IMR-90 (cell line): ENCODE measurements at regions not wholly inside any gene's neighbourhood (a gene's known extent, or its start where the extent isn't known, plus 50 kb on each side); places are given as distances from the start of the nearest gene placed in this dataset.

ENCODE experiments used
- ATAC-seq: fragments of 200-7000 bp; cut with Tn5 transposase; 2 replicates; pipeline ENCODE4 v1.9.1; 2020; ENCODE audit warnings: low read depth, mild to moderate bottlenecking, moderate library complexity
- BruUV-seq: library from RNA; stranded (reverse); fragments of 400-500 nt; replicated peaks from 2 replicates; lab custom pipeline; 2021; lab: Mats Ljungman, UMichigan
- CTCF ChIA-PET: fragments of 300-600 bp; formaldehyde crosslinking; extraction: SDS; loops from one replicate; lab custom pipeline; 2021; ENCODE audit warnings: antibody characterized with exemption; lab: Yijun Ruan, JAX
- POLR2A ChIA-PET: fragments of 300-600 bp; sonication (Branson Sonifier 250); formaldehyde crosslinking; loops from one replicate; lab custom pipeline; 2022; ENCODE audit warnings: antibody characterized with exemption; ENCODE audit not compliant: unreplicated experiment; lab: Charles Lee
- DNase-seq: peaks from one replicate; pipeline ENCODE4 v3.0.0; 2013
- H2AFZ ChIP-seq: replicated peaks from 2 replicates; pipeline ENCODE3; 2013; ENCODE audit warnings: low read length, mild to moderate bottlenecking; ENCODE audit not compliant: poor library complexity
- H2AK5ac ChIP-seq: 2 replicates; pipeline ENCODE4 v1.6.1; 2013; ENCODE audit warnings: low read depth, low read length, inconsistent platforms
- H2AK9ac ChIP-seq: replicated peaks from 2 replicates; pipeline ENCODE3; 2013; ENCODE audit warnings: mild to moderate bottlenecking, low read depth, low read length, moderate library complexity; ENCODE audit not compliant: poor library complexity
- H2BK120ac ChIP-seq: 2 replicates; pipeline ENCODE4 v1.6.1; 2013; ENCODE audit warnings: low read depth, low read length, inconsistent platforms
- H2BK15ac ChIP-seq: 3 replicates; pipeline ENCODE4 v1.6.1; 2013; ENCODE audit warnings: low read depth, low read length, inconsistent platforms
- H2BK20ac ChIP-seq: 2 replicates; pipeline ENCODE4 v1.6.1; 2013; ENCODE audit warnings: low read depth, mild to moderate bottlenecking, inconsistent platforms, low read length, moderate library complexity
- H2BK5ac ChIP-seq: 2 replicates; pipeline ENCODE4 v1.6.1; 2013; ENCODE audit warnings: mild to moderate bottlenecking, low read depth, low read length, inconsistent platforms; ENCODE audit not compliant: poor library complexity, severe bottlenecking
- H3K14ac ChIP-seq: replicated peaks from 2 replicates; pipeline ENCODE4 v1.6.1; 2013; ENCODE audit warnings: low read depth, low read length, inconsistent platforms
- H3K18ac ChIP-seq: 2 replicates; pipeline ENCODE4 v1.6.1; 2013; ENCODE audit warnings: low read depth, low read length, control low read depth
- H3K23ac ChIP-seq: 2 replicates; pipeline ENCODE4 v1.6.1; 2013; ENCODE audit warnings: low read depth, low read length, inconsistent platforms
- H3K27ac ChIP-seq: 2 replicates; pipeline ENCODE4 v1.5.1; 2013; ENCODE audit warnings: mild to moderate bottlenecking, control low read depth, low read length; ENCODE audit not compliant: insufficient read depth
- H3K27me3 ChIP-seq: 2 replicates; pipeline ENCODE4 v1.6.1; 2013; ENCODE audit warnings: low read length; ENCODE audit not compliant: control insufficient read depth, insufficient read depth
- H3K36me3 ChIP-seq: 2 replicates; pipeline ENCODE4 v1.6.1; 2013; ENCODE audit warnings: low read length, mixed read lengths; ENCODE audit not compliant: control insufficient read depth, insufficient read depth
- H3K4ac ChIP-seq: 2 replicates; pipeline ENCODE4 v1.6.1; 2013; ENCODE audit warnings: low read depth, low read length, inconsistent platforms
- H3K4me1 ChIP-seq: 2 replicates; pipeline ENCODE4 v1.6.1; 2013; ENCODE audit warnings: low read length, mixed read lengths; ENCODE audit not compliant: control insufficient read depth, insufficient read depth
- H3K4me2 ChIP-seq: 2 replicates; pipeline ENCODE4 v1.6.1; 2013; ENCODE audit warnings: low read depth, mild to moderate bottlenecking, control low read depth, low read length, moderate library complexity
- H3K4me3 ChIP-seq: 2 replicates; pipeline ENCODE4 v1.5.1; 2013; ENCODE audit warnings: low read depth, mild to moderate bottlenecking, control low read depth, low read length, moderate library complexity; ENCODE audit not compliant: insufficient read depth
- H3K56ac ChIP-seq: 2 replicates; pipeline ENCODE4 v1.6.1; 2013; ENCODE audit warnings: low read length, inconsistent platforms; ENCODE audit not compliant: insufficient read depth; ENCODE audit errors: extremely low read depth
- H3K79me1 ChIP-seq, 2 experiments: 2 replicates each; pipeline ENCODE4 v1.6.1; 2013; ENCODE audit warnings: low read length in 2 of 2, inconsistent platforms in 1 of 2, low read depth in 1 of 2
- H3K9ac ChIP-seq: 2 replicates; pipeline ENCODE4 v1.6.1; 2013; ENCODE audit warnings: low read depth, low read length, control low read depth
- H3K9me1 ChIP-seq: 2 replicates; pipeline ENCODE4 v1.6.1; 2013; ENCODE audit warnings: low read length, inconsistent platforms; ENCODE audit not compliant: insufficient read depth
- H3K9me3 ChIP-seq: 2 replicates; pipeline ENCODE4 v1.6.1; 2013; ENCODE audit warnings: low read length; ENCODE audit not compliant: control insufficient read depth, insufficient read depth
- H4K20me1 ChIP-seq: 2 replicates; pipeline ENCODE4 v1.6.1; 2013; ENCODE audit warnings: low read length, inconsistent platforms; ENCODE audit not compliant: insufficient read depth
- H4K5ac ChIP-seq: 2 replicates; pipeline ENCODE4 v1.6.1; 2013; ENCODE audit warnings: mild to moderate bottlenecking, low read depth, low read length, control low read depth
- H4K8ac ChIP-seq, 2 experiments: 2 replicates each; pipeline ENCODE4 v1.6.1; 2013; ENCODE audit warnings: low read depth in 2 of 2, low read length in 2 of 2, control low read depth in 1 of 2, inconsistent platforms in 1 of 2
- H4K91ac ChIP-seq: 2 replicates; pipeline ENCODE4 v1.6.1; 2013; ENCODE audit warnings: low read depth, low read length, inconsistent platforms; ENCODE audit not compliant: insufficient read depth
- MAFK ChIP-seq: IDR thresholded peaks from 2 replicates; pipeline ENCODE4 v1.6.1; 2012; ENCODE audit warnings: low read depth, low read length, improper control_type of control experiment
- WGBS, 2 experiments: methylation state at CpG; one replicate each; pipeline versions ENCODE4 v1.1.5 to v1.1.7; 2013; ENCODE audit warnings: missing lambda C conversion rate in 2 of 2; ENCODE audit not compliant: insufficient read length in 1 of 2; ENCODE audit errors: extremely low coverage in 2 of 2; 5-methylcytosine and 5-hydroxymethylcytosine counted together
- dilution Hi-C: fragments of 300-500 bp; cut with HindIII; formaldehyde crosslinking; loops from one replicate; pipeline ENCODE4 v1.14.3; 2018; ENCODE audit warnings: low sequenced_read_pairs; ENCODE audit not compliant: unreplicated experiment
- in situ Hi-C: fragments of 300-500 bp; cut with MboI; formaldehyde crosslinking; loops from 3 replicates; pipeline ENCODE4 v1.14.3; 2019; ENCODE audit warnings: low sequenced_read_pairs, inconsistent platforms, mixed read lengths
- intact Hi-C: fragments of 100-400 bp; cut with micrococcal nuclease; formaldehyde crosslinking; loops from 2 replicates; pipeline ENCODE4 v1.10.0; 2022

- peak overlapping the region; percentile 77 for H2AK5ac ChIP-seq
- H3K14ac ChIP-seq: no peak overlapping the region
- CTCF ChIA-PET: no interaction called here
- peaks cover 8% of the 10 kb centered on the region for H3K4me1 ChIP-seq
- H3K27me3 ChIP-seq: no peaks in the 10 kb centered on the region
- H3K9ac ChIP-seq: no peak overlapping the region
- peak overlapping the region; percentile 66 for H2AK9ac ChIP-seq
- 80% methylated on average over 1 of the region's 6 CpGs; no CpG with 5 or more reads in 1 of the 2 experiments for WGBS, 2 experiments
- TF ChIP-seq MAFK: no peak
- in situ Hi-C loops: no loop called here
- peaks cover 5% of the 10 kb centered on the region for H3K9me1 ChIP-seq
- no peaks in the 10 kb centered on the region for H4K20me1 ChIP-seq
- H3K56ac ChIP-seq: no peak overlapping the region
- H4K8ac ChIP-seq: peak overlapping the region in 1 of 2 experiments; percentile 23; a peak in 1 of 4 replicates
- no peak overlapping the region for H3K4me3 ChIP-seq
- no peak overlapping the region for H3K4me2 ChIP-seq
- H2BK20ac ChIP-seq: peak overlapping the region; percentile 70
- no peaks in the 10 kb centered on the region for H3K36me3 ChIP-seq
- peak overlapping the region; percentile 64 for H2BK120ac ChIP-seq
- H3K27ac ChIP-seq: no peak overlapping the region
- H3K79me1 ChIP-seq: no peaks in the 10 kb centered on the region
- H4K5ac ChIP-seq: no peak overlapping the region
- H3K18ac ChIP-seq: no peak overlapping the region; the same call in 1 of the 2 replicates
- dilution Hi-C loops: no loop called here
- H3K4ac ChIP-seq: peak overlapping the region; percentile 30
- no peak for DNase-seq
- intact Hi-C loops: loop anchor here (5.0 kb wide), 1 partner anchor 725 kb away; the partner anchor contains the start of gene TBX3
- BruUV-seq: no TSS peak
- POLR2A ChIA-PET: no interaction called here
- peak overlapping the region; percentile 52; the same call in 1 of the 2 replicates for H4K91ac ChIP-seq
- ATAC-seq: no peak
- H2AFZ ChIP-seq: no peak overlapping the region
- H2BK15ac ChIP-seq: peak overlapping the region; percentile 52; the same call in 2 of the 3 replicates
- H2BK5ac ChIP-seq: peak overlapping the region; percentile 15
- H3K9me3 ChIP-seq: peaks cover 5% of the 10 kb centered on the region
- no peak overlapping the region for H3K23ac ChIP-seq
These were observed 723.1 kb upstream of the TBX3 start for GRCh38 chr12:115407036-115407435.
